HG03159 (cell line): ENCODE measurements at regions not wholly inside any gene's neighbourhood (a gene's known extent, or its start where the extent isn't known, plus 50 kb on each side); places are given as distances from the start of the nearest gene placed in this dataset.

Experiments used
- ATAC-seq: cut with Tn5 transposase; IDR thresholded peaks from one replicate; pipeline ENCODE4 v1.9.1; 2021; ENCODE audit warnings: mild to moderate bottlenecking, moderate library complexity; ENCODE audit not compliant: unreplicated experiment

DNA sequence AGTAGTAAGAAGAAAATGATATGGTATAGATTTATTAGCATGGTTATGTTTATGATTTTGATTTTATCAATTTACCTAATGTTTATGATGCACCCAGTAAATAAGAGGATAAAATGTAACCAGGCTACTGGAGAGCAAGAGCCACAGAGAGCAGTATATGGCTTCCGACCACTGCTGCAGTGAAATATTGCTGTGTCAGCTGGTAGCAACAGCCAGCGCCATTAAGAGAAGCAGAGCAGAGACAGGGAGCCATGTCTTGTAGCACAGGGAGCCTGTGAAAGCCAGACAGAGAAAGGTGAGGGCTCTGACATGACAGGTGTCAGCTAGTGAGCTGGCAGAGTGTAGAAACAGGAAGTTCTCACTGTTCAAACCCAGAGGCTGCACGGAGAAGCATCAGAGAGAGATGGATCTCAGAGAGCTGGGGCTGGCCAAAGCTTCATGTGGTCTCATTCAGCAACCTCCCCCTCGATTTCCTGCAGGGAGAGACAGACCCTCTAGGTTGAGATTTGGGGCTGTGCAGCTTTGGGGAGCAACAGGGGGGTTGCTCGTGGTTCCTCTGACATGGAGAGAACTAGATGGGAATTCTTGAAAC, 202.1 kb downstream of the MED10 start:
- no peak for ATAC-seq

DNA sequence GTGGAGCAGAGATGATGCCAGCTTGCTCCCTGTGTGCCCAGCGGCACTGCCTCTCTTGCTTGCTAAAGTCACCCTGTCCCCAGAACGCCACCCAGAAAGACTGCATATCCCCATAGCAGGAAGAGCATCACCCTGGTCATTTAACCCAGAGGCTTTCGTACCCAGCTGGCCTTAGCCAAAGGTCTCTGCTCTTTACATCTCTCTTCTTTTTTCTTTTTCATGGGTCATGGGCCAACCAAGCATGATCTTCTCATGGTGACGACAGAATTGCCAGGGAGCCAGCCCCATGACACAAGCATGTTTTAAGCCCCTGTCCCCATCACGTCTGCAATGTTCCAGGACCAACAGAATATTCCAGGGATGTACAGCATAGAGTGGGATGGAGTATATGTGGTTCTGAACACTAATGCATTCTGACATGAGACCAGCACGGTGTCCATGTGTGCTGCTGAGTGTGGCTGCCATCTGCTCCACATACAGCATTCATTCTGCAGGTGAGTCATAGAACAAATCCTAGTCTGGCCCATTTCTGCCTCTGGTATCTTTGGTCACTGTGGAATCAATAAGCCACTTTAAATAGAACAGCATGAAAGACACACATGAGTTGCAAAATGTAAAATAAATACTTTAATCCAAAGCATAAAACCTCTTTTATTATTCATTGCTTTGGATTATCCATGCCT, 203.0 kb downstream of the MED10 start:
- ATAC-seq = no peak

DNA sequence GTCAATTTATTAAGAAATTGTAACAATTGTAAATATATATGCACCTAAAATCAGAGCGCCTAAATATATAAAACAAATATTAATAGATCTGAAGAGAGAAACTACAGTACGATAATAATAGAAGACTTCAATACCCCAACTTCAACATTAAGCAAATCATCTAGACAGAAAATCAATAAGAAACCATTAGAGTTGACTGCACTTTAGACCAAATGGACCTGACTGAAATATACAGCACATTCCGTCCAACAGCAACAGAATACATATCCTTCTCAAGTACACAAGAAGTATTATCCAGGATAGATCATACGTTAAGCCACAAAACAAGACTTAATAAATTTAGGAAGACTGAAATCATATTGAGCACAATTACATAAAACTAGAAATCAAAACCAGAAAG, 208.7 kb downstream of the MED10 start:
- no peak for ATAC-seq

DNA sequence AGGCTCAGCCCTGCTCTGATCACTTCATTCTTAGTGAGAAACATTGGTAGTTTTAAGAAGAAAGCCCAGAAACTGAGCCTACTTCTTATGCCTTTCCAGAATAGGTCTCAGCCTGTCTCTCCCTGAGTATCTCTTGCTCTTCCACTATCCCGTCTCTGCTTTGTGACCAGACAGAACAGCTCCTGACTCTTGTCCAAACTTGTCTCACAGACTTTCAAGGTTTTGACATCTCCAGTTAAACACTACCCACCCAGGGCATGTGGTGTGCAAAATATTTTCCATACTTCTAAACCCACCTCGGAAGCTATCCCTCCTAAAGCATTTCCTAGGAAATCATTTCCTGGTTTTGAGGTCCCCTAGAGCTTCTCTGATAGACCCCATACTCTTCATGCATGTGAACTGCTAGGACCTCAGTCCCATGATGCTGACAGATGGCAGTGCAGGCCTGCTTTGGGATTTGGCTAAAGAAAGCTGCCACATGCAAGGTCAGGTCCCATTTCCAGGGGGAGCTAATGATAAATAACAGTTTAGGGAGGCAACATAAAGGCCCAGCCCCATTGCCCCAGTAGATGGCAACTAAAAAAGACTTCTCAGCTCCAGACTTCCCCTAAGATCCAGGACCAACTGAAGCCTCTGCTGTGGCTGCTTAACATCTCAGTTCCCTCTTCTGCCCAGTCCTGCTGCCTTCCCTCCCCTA, 211.5 kb downstream of the MED10 start:
- no peak for ATAC-seq

DNA sequence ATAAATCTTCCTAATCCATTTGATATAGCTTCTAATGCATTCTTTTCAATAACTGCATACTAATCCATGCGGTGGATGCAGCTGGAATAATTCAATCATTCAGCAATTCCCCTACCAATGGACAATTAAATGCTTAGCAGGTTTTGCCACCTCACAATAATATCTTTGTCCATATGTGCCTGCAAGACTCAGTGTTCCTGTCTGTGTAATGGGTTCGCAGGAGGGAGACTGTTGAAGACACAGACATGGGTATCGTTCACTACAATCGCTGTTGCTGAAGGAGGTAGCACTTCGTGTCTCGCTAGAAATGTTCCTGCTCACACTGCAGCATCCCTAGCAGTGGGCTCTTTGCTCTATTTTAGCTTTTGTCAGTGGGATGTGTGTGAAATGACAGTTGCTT, 214.4 kb downstream of the MED10 start:
- ATAC-seq = no peak

DNA sequence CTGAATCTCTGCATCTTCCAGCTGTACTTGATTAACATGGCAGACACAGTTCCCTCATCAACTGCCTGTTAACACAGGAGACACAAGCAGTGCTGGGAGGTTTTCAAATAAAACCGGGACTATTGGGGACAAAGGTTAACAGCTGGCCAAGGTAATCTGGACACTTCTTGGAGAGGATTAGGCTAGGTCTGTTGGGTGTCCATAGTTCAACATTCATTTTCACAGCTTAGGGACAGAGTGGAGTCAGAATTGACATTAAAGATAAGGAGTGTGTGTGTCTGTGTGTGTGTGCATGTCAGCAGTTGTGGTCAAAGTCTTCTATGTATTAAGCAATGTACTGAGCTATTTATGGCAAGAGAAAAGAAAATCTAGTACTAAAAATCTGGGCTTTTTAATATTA, 216.2 kb downstream of the MED10 start:
- no peak for ATAC-seq

DNA sequence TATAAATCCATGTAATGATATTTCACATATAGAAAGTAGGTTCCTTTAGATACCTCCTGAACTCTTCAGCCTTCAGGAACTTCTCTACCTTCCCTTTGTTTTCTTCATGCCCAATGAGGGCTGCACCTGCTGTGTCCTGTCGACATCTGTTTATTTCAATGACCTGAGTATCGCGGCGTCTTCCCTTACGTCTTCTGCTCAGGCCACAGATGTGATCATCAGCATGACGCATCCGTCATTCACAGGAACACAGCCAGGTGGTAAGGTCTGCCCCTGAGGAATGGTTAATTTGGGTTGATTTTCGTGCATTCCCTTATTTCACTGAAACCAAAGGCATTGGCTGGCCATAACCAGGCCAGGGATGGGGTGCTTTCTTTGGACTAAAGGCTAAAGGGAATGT, 217.1 kb downstream of the MED10 start:
- ATAC-seq = no peak

DNA sequence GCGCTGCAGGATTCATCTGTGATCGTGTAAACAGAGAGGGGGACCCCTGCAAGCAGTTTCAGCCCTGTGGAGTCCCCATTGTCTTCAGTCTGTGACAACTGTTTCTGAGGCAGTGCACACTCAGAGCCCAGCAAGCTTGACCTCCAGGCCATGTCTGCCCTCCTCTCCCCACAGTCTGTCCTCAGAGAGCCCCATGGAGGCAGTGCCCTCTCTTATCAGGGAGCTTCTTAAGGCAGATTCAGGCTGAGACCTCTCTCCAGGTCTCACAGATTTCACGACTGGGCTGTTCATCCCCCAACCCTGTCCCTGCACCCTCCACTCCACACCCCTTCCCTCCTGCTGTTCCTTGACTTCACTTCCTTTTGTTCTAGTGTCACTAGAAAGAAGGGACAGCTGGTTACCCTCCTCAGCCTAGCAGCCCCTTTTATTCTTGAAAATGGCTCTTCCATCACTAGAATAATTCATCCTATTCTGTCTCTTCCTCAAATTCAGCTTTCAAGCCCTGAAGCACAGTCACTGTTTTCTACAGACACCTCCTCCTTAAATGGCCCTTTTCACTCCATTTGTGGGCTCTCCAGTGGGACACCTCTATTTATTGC, 218.4 kb downstream of the MED10 start:
- ATAC-seq = no peak

DNA sequence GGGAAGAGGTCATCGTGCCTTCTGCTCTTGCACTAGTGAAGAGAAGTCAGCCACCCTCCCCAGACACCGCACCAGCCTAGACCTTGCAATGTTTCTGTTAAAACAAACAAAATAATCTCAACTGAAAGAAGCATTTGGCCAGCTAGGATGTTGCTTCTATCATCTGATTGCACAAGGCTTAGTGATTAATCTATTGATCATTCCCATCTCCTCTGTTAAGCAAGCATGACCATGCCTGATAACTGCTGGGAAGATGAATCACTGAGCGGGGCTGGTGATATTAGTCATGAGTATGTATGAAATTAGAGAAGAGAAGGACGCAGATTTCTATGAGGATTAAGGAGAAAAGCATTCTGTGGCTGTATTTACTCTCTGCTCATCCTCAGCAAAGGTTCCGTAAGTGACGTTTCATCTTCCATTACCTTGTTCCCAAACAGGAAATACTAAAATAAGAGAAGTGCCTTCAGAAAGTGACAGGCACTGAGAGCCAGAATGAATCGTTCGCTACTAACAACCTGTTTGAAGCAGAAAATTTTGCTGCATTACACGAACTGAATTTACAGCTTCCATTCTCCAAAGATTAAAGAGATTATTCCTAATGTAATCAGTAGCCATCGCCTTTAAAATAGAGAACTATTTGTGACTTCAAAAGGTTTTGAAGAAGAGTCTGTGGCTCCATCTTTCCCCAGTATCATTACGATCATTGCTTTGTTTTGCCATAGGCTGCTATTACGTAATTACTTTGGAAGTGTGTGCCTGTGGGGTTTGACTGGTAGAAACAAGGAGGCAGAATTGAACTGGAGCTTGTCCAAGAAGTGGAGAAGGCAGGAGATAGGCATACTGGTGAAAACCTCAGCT, 219.1 kb downstream of the MED10 start:
- no peak for ATAC-seq

DNA sequence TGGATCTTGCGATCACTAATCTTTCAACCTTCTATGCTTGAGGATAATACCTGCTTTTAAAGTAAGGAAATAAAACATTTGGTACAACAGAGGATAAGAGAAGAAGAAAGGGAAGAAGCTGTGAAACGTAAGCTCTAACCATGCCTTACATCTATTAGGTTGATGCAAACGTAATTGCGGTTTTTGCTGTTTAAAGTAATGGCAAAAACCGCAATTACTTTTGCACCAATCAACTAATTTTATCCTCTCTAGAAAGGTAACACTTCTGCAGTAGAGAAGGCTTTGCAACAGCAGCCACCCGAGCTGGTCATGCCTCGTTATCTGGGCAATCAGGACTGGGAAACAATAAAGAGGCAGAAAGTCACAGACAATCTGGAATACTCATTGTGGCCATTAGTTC, 224.1 kb downstream of the MED10 start:
- ATAC-seq = no peak

DNA sequence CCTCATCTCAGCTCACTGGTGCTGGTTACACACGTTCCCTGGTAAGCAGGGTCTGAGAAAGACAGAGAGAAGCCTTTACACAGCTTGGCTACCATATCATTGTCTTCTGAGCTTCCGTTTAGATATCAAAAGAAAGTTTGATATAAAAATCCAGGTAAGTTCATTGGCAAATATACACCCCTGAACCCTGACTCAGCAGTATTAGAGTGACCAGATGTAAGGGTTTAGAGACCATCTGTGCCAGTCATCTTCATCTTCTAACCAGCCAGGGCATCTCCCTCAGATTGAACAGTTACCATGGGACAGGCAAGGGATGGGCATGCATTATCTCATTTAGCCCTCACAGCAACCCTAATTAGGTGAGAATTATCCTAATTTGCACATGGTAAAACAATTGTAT, 232.1 kb downstream of the MED10 start:
- ATAC-seq = no peak

DNA sequence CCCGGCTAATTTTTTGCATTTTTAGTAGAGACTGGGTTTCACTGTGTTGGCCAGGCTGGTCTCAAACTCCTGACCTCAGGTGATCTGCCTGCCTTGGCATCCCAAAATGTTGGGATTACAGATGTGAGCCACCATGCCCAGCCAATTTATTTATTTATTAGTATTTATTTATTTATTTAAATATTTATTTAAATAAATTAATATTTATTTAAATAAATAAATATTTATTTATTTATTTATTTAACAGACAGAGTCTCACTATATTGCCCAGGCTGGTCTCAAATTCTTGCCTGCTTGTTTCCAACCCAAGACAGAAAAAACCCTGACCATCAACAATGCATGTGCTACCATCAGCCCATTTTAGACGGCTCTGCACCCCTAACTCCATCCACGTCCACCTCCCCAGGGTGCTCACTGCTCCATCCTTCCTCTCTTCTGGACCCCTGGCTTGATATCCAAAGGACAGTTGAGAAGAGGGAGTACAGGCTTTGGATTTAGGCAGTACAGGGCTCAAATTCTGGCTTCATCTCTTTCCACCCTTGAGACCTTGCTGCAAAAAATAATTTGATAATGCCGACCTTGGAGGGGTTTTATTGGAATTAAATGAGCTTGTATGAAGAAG, 232.6 kb downstream of the MED10 start:
- no peak for ATAC-seq

DNA sequence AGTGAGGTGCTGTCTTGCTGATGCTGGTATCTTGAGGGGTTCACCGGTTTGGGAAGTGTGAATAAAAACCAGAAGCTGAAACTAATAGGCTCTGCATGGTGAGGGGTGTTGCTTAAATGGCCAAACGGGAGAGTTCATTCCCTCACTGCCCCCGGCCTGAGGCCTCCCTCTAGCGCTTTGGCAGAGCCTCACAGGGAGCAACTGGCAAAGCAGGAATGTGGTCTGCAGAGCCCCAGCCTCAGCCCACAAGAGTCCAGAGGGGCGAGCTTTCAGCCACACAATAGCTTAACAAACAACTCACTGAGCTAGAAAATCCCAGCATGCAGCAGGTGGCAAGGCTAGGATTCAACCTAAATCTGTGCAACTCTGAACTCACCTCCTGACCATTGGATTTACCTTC, 234.8 kb downstream of the MED10 start:
- ATAC-seq = no peak

DNA sequence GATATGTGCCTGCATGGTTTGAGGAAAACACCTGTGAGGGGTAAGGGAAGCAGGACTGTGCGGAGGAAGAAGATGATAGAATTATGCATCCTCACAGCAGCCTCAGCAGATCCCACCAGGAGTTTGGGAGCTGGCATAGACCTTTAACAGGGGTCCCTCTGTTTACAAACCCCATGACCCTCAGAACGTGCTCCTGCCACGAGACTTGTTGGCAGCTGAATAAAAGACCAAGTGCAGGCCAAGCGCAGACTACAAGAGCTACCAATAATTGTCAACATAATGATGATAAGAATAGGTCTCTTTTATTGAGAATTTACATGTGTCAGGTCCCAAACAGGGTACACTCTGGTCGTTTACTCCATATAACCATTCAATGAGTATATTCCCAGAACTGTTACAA, 236.0 kb downstream of the MED10 start:
- ATAC-seq = no peak

DNA sequence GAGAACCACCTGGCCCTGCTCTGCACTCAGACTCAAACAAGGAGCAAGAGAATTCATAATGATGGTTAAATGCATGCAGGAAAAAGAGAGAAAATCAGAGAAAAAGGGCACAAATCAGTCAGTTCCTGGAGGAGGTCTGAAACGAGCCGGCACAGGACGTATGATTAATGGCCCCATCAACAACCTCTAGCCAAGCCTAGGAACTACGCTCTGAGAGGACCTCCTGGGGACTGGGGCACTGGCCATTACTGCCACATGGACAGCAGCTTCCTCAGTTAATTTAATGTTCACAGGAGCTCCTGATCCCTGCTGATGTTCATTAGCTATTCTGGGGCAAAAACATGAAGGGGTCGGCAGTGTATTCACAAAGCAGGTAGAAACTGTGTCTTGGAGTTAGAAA, 238.1 kb downstream of the MED10 start:
- no peak for ATAC-seq

DNA sequence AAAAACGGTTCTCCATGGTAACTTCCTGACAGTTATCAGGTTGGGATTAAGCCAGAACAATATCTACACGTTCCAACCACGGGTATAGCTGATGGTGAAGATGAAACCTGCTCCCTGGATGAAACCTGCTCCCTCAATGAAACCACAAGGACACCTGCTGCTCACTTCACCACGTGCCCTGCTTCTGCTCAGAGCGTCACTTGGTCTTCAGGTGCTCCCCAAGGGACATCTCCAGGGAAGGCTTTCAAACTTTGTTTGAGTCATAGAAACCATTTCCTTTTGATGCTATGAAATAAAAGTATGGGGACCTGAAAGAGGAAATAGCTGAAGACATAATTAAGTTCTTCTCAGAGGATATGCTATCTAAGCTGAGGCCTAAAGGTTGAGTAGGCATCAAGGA, 242.4 kb downstream of the MED10 start:
- no peak for ATAC-seq

DNA sequence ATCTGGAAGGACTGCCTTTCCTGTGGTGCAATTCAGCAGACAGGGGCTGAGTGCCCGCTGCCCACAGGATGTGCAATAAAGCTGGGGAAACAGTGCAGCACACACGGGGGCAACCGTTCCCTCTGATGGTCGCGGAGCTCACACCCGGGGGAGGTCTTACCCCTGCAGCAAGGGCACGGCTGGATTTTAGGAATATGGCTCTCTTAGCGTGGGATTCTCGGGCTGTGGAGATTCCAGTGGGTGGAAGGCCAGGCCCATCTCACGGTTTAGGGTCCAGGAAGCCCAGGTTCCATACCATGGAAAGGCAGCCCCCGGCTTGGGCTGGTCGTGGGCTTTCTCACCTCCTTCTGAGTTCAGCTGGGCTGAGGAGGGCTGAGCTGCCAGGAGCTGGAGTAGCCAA, 244.1 kb downstream of the MED10 start:
- no peak for ATAC-seq

DNA sequence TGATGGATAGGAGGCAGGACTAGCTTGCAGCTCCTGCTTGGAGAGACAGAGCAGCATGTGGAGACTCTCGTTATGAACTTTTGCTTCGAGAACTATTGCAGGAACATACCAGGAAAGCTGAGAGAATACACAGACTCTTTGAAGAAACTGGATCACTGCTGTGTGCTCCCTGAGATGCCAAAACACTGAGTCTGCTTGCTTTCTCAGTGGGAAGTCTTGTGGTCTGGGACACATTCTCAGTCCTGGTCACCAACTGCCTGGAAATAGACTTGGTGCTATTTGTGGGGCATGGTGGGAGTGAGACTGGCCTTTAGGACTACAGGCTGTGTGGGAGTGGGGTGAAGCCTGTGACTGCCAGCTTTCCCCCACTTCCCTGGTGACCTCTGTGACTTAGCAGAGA, 252.6 kb downstream of the MED10 start:
- ATAC-seq = no peak

DNA sequence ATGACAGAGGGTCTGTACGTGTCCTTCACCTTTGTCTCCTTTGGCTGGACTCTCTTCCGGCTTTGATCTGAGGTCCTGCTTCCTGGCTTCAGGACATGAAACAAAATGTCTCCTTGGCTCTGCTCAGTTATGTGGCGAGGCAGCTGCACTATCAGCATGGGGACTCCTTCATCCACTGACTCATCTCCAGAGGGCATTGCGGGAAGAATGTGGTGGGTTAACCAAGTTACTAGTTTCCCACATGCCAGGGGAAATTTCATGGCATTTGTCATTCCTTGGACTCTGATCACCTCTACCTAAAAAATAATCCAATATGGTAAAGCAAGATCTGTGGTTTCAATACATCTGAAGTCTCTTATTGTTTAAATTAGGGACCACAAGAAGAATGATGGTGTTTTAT, 259.7 kb downstream of the MED10 start:
- ATAC-seq = no peak

DNA sequence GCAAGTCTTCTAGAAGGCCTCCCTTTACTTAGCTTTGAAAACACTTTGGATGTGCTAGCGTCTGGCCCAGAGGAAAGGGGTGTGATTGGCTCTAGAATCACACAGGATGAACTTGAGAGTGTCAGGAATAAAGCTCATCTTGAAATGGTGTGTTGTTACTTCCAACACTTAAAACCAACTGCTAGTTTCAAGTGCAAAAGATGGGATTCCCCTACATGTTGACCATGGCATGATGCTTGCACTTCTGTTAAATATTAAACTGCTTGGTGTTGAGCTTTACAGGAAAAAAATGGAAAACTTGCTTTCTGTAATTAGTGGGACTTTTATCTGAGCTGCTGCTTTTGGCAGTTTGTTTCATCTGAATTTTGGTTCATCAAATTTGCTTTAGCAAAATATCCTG, 261.1 kb downstream of the MED10 start:
- ATAC-seq = no peak

DNA sequence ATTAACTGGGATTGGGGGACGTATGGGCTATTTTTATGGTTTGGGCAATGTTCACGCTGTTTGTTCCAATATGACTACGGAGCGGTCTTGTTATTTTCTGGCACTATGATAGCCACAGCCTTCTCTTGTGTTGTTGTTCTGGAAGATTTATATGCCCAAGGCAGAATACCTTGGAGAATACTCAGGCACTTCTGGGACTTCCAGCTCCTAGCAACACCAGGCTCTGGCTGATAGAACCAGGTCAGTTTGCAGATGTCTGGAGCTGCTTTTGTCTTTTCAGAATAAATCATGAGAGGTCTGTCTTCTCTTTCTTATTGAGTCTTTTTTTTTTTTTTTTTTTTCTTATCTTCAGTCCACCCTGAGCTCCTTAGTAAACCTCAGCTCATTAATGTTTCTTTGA, 262.5 kb downstream of the MED10 start:
- no peak for ATAC-seq
